ENCODE measurements at regions not wholly inside any gene's neighbourhood (a gene's known extent, or its start where the extent isn't known, plus 50 kb on each side); places are given as distances from the start of the nearest gene placed in this dataset.
A peak's percentile ranks its signal among the peaks of the same experiment; 100 is the strongest.

- Histone ChIP-seq H3K9ac (ENCODE audit: insufficient read depth, low read length) (no peak overlapping the region), H3K4me2 (ENCODE audit: extremely low read depth, insufficient read depth, low read length) (no peak overlapping the region), H3K4me3 (replicated peaks in 1 of 4; ENCODE audit: control extremely low read depth in 1 of 4, insufficient read depth in 1 of 4, low read depth in 3 of 4, low read length in 4 of 4) (no peak overlapping the region), H3K79me2 (ENCODE audit: control insufficient read depth, insufficient read depth, low read length) (no peaks in the 10 kb centered on the region), H3K27me3 (ENCODE audit: control insufficient read depth, insufficient read depth, low read length) (peaks cover 15% of the 10 kb centered on the region), H2AFZ (ENCODE audit: low read length) (no peak overlapping the region), H4K20me1 (ENCODE audit: control insufficient read depth, extremely low read depth, insufficient read depth, low read length) (no peaks in the 10 kb centered on the region), H3K4me1 (ENCODE audit: control insufficient read depth, extremely low read depth, insufficient read depth, low read length) (no peaks in the 10 kb centered on the region), H3K9me3 (ENCODE audit: control insufficient read depth, insufficient read depth, low read depth, low read length) (no peaks in the 10 kb centered on the region), H3K27ac (ENCODE audit: insufficient read depth, low read length) (no peak overlapping the region), H3K36me3 (ENCODE audit: control insufficient read depth, insufficient read depth, low read length) (no peaks in the 10 kb centered on the region)
- no peak for DNase-seq (ENCODE audit: low read depth in 2 of 2)
- TF ChIP-seq CTCF (conservative IDR thresholded peaks at IDR 0.05 in 1 of 2, IDR thresholded peaks at IDR 0.05 in 1 of 2; ENCODE audit: low read depth in 1 of 2, low read length in 2 of 2) (no peak), EZH2 (IDR thresholded peaks at IDR 0.05; ENCODE audit: low read length, missing control alignments) (no peak)
These were observed 74.2 kb downstream of the CHRNA1 start for GRCh38 chr2:174690026-174690425.

- Histone ChIP-seq H3K27ac (ENCODE audit: insufficient read depth, low read length) (no peak overlapping the region), H3K4me3 (replicated peaks in 1 of 4; ENCODE audit: control extremely low read depth in 1 of 4, insufficient read depth in 1 of 4, low read depth in 3 of 4, low read length in 4 of 4) (no peak overlapping the region), H3K4me2 (ENCODE audit: extremely low read depth, insufficient read depth, low read length) (no peak overlapping the region), H3K9me3 (ENCODE audit: control insufficient read depth, insufficient read depth, low read depth, low read length) (no peaks in the 10 kb centered on the region), H2AFZ (ENCODE audit: low read length) (no peak overlapping the region), H3K36me3 (ENCODE audit: control insufficient read depth, insufficient read depth, low read length) (no peaks in the 10 kb centered on the region), H3K27me3 (ENCODE audit: control insufficient read depth, insufficient read depth, low read length) (peaks cover 6% of the 10 kb centered on the region), H4K20me1 (ENCODE audit: control insufficient read depth, extremely low read depth, insufficient read depth, low read length) (no peaks in the 10 kb centered on the region), H3K9ac (ENCODE audit: insufficient read depth, low read length) (no peak overlapping the region), H3K4me1 (ENCODE audit: control insufficient read depth, extremely low read depth, insufficient read depth, low read length) (no peaks in the 10 kb centered on the region), H3K79me2 (ENCODE audit: control insufficient read depth, insufficient read depth, low read length) (no peaks in the 10 kb centered on the region)
- TF ChIP-seq CTCF (conservative IDR thresholded peaks at IDR 0.05 in 1 of 2, IDR thresholded peaks at IDR 0.05 in 1 of 2; ENCODE audit: low read depth in 1 of 2, low read length in 2 of 2) = peak in 1 of 2 donors; percentile 35
- TF ChIP-seq EZH2 (IDR thresholded peaks at IDR 0.05; ENCODE audit: low read length, missing control alignments) = no peak
- DNase-seq (ENCODE audit: low read depth in 2 of 2) = peak; percentile 35 to 68
These were observed 76.2 kb downstream of the CHRNA1 start for GRCh38 chr2:174688079-174688478.

- Histone ChIP-seq H4K20me1 (ENCODE audit: control insufficient read depth, extremely low read depth, insufficient read depth, low read length) (no peaks in the 10 kb centered on the region), H3K36me3 (ENCODE audit: control insufficient read depth, insufficient read depth, low read length) (no peaks in the 10 kb centered on the region), H3K79me2 (ENCODE audit: control insufficient read depth, insufficient read depth, low read length) (peaks cover 4% of the 10 kb centered on the region), H3K27me3 (ENCODE audit: control insufficient read depth, insufficient read depth, low read length) (peaks cover under 1% of the 10 kb centered on the region), H3K27ac (ENCODE audit: insufficient read depth, low read length) (no peak overlapping the region), H3K4me2 (ENCODE audit: extremely low read depth, insufficient read depth, low read length) (no peak overlapping the region), H3K9me3 (ENCODE audit: control insufficient read depth, insufficient read depth, low read depth, low read length) (no peaks in the 10 kb centered on the region), H2AFZ (ENCODE audit: low read length) (no peak overlapping the region), H3K4me1 (ENCODE audit: control insufficient read depth, extremely low read depth, insufficient read depth, low read length) (no peaks in the 10 kb centered on the region), H3K4me3 (replicated peaks in 1 of 4; ENCODE audit: control extremely low read depth in 1 of 4, insufficient read depth in 1 of 4, low read depth in 3 of 4, low read length in 4 of 4) (no peak overlapping the region), H3K9ac (ENCODE audit: insufficient read depth, low read length) (no peak overlapping the region)
- TF ChIP-seq EZH2 (IDR thresholded peaks at IDR 0.05; ENCODE audit: low read length, missing control alignments) (no peak), CTCF (conservative IDR thresholded peaks at IDR 0.05 in 1 of 2, IDR thresholded peaks at IDR 0.05 in 1 of 2; ENCODE audit: low read depth in 1 of 2, low read length in 2 of 2) (no peak)
- DNase-seq (ENCODE audit: low read depth in 2 of 2) = peak in 1 of 2 donors; percentile 79
These were observed 77.8 kb downstream of the CHRNA1 start for GRCh38 chr2:174686430-174686829.
